ENCODE measurements at regions not wholly inside any gene's neighbourhood (a gene's known extent, or its start where the extent isn't known, plus 50 kb on each side); places are given as distances from the start of the nearest gene placed in this dataset.

DNA sequence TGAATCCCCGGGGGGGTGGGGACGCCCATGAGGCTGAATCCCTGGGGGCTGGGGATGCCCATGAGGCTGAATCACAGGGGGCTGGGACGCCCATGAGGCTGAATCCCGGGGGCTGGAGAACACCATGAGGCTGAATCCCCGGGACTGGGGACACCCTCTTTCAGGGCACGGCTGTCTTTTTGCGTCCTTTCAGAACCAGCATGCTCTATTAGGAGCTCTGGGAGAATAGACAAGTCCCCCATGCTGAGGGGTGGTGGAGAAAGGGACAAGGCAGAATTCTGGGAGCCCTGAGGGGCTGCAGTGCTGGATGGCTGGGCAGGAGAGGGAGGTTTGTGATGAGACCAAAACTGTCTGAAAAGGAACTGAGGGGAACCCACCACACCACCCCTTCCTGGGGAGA, 257.3 kb upstream of the TCERG1L start:
- H3K36me3 Mint-ChIP-seq (ENCODE audit: low read depth) = no peaks in the 10 kb centered on the region
- peaks cover 6% of the 10 kb centered on the region for H3K9me3 Mint-ChIP-seq
- no peak overlapping the region for H3K4me3 Mint-ChIP-seq
- intact Hi-C loops (cut with micrococcal nuclease) = no loop called here
- no peaks in the 10 kb centered on the region for H3K4me1 Mint-ChIP-seq
- H3K27me3 Mint-ChIP-seq = no peaks in the 10 kb centered on the region
- H3K27ac Mint-ChIP-seq = no peak overlapping the region
- DNase-seq = no peak

DNA sequence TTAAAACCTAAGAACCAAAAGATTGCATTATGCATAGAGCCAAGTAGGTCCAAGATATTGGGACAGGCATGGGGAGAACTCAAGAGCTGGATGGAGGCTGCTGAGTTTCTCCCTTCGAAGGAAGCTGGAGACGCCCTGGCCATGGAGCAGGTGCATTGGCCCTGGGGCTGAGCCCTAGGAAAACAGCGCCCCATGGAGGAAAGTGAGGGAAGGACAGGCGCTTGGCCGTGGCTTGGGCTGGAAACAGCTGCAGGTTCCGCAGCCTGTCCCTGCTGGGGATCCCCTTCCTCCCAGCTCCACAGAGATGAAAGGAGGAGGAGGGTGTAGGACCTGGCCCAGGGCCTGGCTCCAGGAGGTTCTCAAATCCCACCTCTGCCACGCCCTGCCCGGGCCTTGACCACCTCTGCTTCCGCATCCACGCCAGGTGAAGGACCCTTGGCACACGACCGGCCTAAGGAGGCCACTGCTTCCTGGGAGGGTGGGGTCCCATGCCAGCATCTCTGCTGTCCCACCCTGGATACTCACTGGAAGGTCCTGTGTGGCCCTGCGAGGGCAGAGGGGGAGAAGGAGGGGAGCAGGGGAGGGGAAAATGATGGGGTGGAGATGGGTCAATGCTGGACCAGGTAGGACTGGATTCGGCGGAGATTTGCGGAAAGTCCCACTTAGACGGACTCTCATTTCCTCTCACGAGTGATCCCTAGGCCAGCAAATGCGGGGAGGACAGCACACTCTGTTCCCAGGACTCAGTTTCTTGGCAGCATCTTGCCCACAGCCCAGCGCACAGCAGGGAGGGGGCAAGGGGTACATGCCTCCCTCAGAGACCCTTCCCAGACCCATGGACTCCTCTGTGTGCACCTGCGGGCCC, 258.6 kb upstream of the TCERG1L start:
- Mint-ChIP-seq H3K4me1 (no peaks in the 10 kb centered on the region), H3K27me3 (no peaks in the 10 kb centered on the region), H3K4me3 (no peak overlapping the region), H3K9me3 (no peaks in the 10 kb centered on the region), H3K27ac (no peak overlapping the region), H3K36me3 (ENCODE audit: low read depth) (no peaks in the 10 kb centered on the region)
- intact Hi-C loops (cut with micrococcal nuclease) = no loop called here
- no peak for DNase-seq

DNA sequence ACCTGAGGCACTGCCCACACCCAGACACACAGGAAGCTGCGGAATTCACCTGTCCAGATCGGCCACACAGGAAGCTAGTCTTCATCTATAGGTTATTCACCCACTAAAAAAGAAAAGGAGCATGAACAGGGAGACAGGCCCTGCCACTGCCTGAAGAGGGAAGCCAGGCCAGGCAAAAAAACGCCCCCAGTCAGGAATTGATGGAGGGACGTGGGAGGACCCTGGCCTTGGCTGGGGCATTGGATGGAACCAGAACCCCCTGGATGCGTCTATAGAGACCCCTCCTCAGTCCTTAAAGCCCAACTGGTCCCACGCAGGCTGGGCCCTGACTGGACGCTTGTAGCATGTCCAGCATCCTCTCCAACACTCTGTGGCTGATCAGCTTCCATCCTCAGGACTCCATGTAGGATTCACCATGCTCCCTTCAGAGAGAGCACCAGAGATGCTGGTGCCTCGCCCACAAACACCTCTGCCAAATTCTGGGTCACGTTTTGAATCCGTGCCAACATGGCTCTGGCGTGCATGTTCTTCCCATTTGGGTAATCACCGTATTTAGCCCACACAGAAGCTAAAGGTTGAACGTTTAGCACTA, 259.3 kb upstream of the TCERG1L start:
- no peaks in the 10 kb centered on the region for H3K4me1 Mint-ChIP-seq
- no peaks in the 10 kb centered on the region for H3K9me3 Mint-ChIP-seq
- H3K27ac Mint-ChIP-seq = no peak overlapping the region
- H3K4me3 Mint-ChIP-seq = no peak overlapping the region
- no peaks in the 10 kb centered on the region for H3K27me3 Mint-ChIP-seq
- DNase-seq = no peak
- no peaks in the 10 kb centered on the region for H3K36me3 Mint-ChIP-seq (ENCODE audit: low read depth)
- intact Hi-C loops (cut with micrococcal nuclease) = no loop called here

DNA sequence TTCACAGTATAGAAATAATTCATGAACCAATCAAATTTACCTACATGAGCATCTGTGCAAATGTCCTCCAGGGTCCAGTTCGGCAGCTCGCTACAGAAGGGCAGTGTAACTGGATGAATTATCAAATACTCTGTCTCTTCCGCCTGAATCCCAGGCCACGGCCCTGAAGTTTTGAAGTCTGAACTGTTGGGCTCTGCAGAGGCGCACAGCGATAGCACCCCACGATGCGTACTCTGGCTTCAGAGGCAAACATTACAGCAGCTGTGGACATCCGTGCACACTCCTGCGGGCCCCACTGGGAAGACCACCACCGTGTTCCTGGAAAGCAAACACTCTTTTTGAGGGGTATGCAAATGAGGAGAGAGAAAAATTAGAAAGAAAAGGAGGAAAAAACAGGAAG, 259.8 kb upstream of the TCERG1L start:
- intact Hi-C loops (cut with micrococcal nuclease) = no loop called here
- H3K27me3 Mint-ChIP-seq = no peaks in the 10 kb centered on the region

DNA sequence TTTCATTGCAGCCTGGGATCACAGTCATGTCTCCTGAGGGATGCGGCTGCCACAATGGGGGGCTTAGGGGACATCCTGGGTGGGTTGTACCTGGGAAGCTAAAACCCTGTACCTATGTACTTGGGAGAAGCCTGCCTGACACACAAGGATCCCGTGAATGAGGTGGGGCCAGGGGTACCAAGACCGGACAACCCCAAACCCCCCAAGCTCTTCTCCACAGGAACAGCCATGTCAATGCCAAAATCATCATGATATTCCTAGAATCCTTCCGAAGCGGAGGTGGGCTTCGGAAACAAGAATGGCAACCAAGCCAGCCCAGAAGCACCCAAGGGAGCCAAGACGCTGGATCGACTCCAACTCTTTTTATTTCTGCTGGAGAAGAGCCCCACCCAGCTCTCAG, 260.3 kb upstream of the TCERG1L start:
- no peak for DNase-seq
- Mint-ChIP-seq H3K4me3 (no peak overlapping the region), H3K27ac (no peak overlapping the region)

More for the DNA sequence above, 259.8 kb upstream of the TCERG1L start:
- no peaks in the 10 kb centered on the region for H3K36me3 Mint-ChIP-seq (ENCODE audit: low read depth)
- no peaks in the 10 kb centered on the region for H3K9me3 Mint-ChIP-seq
- no peak for DNase-seq
- H3K27ac Mint-ChIP-seq = no peak overlapping the region
- no peak overlapping the region for H3K4me3 Mint-ChIP-seq
- no peaks in the 10 kb centered on the region for H3K4me1 Mint-ChIP-seq

DNA sequence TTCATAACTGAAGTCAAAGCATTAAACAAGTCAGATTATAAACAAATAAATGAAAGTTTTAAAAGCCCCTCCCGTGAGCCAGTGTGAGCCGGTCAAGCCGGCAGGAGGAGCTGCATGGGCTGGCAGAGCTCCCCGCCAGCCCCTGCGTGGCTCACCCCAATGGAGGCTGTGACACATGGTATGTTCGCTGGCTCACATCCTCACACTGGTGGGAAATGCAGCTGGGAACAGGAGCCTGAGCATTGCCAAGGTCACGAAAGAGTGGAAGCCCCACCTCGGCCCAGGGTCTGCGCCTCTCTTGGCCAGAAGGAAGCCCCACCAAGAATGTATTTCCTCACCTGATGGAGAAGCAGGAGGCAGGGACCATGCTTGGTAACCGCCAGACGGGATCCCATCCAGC, 261.7 kb upstream of the TCERG1L start:
- DNase-seq = no peak
- H3K4me1 Mint-ChIP-seq = no peaks in the 10 kb centered on the region
- intact Hi-C loops (cut with micrococcal nuclease) = no loop called here
- no peaks in the 10 kb centered on the region for H3K27me3 Mint-ChIP-seq
- no peaks in the 10 kb centered on the region for H3K36me3 Mint-ChIP-seq (ENCODE audit: low read depth)
- H3K9me3 Mint-ChIP-seq = no peaks in the 10 kb centered on the region
- no peak overlapping the region for H3K4me3 Mint-ChIP-seq
- H3K27ac Mint-ChIP-seq = no peak overlapping the region

More for the DNA sequence above, 260.3 kb upstream of the TCERG1L start:
- Mint-ChIP-seq H3K36me3 (ENCODE audit: low read depth) (no peaks in the 10 kb centered on the region), H3K9me3 (no peaks in the 10 kb centered on the region), H3K4me1 (no peaks in the 10 kb centered on the region), H3K27me3 (no peaks in the 10 kb centered on the region)
- intact Hi-C loops (cut with micrococcal nuclease) = no loop called here

DNA sequence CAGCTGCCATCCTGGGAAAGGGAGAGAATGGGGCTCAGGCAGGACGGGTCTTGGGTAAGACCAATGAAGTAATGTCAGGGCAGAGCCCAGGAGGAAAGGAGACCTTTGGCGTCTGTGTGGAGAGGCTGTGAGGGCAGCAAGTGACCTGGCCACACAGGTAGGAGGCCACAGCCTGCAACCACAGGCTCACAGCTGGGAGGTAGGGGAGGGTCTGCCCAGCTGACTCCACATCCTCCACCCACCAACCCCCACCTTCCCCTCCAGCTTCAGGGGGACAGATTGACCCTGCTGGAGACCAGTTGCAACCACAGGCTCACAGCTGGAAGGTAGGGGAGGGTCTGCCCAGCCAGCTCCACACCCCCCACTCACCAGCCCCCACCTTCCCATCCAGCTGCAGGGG, 262.2 kb upstream of the TCERG1L start:
- Mint-ChIP-seq H3K9me3 (no peaks in the 10 kb centered on the region), H3K27me3 (no peaks in the 10 kb centered on the region), H3K27ac (no peak overlapping the region), H3K4me3 (no peak overlapping the region), H3K36me3 (ENCODE audit: low read depth) (no peaks in the 10 kb centered on the region), H3K4me1 (no peaks in the 10 kb centered on the region)
- intact Hi-C loops (cut with micrococcal nuclease) = no loop called here
- no peak for DNase-seq

DNA sequence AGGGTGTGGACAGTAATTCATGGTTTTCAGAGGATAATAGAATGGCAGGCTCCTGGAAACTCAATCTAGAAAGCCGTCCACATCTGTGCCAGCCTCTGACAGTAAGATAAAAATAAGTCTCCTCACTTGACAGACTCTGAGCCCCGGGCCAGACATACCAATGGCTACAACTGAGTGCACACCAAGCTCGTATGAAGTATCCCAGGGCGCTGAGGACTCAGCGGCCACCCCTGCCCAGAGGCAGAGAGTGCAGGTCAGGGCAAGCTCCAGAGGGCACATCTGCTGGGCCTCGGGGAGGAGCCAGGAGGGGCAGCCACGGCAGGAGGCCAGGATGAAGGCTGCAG, 262.8 kb upstream of the TCERG1L start:
- Mint-ChIP-seq H3K4me3 (no peak overlapping the region), H3K9me3 (no peaks in the 10 kb centered on the region), H3K36me3 (ENCODE audit: low read depth) (no peaks in the 10 kb centered on the region), H3K27me3 (no peaks in the 10 kb centered on the region), H3K4me1 (no peaks in the 10 kb centered on the region), H3K27ac (no peak overlapping the region)
- intact Hi-C loops (cut with micrococcal nuclease) = no loop called here
- no peak for DNase-seq

DNA sequence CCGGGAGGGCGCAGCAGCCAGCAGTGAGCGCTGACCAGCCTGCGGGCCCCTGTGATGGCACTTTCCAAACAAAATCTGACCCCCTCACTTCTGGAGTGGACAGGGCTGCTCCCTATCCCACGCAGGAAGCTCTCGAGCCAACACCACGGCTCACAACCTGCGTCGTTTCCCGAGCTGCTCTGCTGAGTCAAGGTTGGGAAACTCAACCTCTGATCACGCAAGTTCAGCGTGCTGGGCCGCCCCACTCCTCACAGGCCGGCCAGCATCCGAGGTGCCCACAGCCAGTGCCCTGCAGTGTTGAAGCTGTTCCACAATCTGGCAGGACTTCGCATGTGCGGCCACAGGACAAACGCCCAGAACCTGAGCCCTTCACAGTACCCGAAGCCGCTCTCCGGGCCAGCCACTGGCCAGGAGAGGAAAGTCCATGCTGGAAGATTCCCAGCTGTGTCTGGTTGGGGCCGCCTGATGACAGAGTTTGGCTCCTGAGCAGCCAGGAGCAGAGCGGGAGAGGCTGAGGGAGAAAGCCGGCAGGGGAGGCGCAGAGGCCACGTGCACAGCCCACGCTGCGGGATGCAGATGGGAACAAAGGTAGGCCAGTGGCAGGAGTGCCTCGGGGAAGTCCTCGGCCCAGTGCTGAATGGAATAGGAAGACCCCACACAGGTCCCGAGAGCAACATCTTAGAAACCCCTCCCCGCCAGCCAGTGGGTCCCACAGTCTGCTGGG, 263.3 kb upstream of the TCERG1L start:
- Mint-ChIP-seq H3K9me3 (no peaks in the 10 kb centered on the region), H3K36me3 (ENCODE audit: low read depth) (no peaks in the 10 kb centered on the region)
- no peak for DNase-seq

DNA sequence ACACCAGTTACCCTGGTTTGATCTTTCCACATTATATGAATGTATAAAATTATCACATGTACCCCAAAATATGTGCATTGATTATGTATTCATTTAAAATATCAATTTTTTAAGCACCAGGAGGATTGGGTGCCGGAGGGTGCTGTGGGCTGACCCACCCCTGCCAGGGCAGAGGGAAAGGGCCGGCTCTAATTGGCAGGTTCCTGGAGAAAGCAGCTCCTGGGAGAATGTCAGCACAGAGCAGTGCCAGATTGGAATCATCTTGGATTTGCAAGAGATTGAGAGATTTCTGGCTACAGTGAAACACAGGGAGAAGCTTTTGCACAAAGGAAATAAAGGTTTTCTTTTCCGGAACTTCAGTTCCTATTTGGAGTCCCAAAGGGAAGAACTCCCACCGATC, 264.4 kb upstream of the TCERG1L start:
- intact Hi-C loops (cut with micrococcal nuclease) = no loop called here
- Mint-ChIP-seq H3K4me1 (no peaks in the 10 kb centered on the region), H3K4me3 (no peak overlapping the region), H3K27me3 (no peaks in the 10 kb centered on the region), H3K9me3 (no peaks in the 10 kb centered on the region), H3K27ac (no peak overlapping the region), H3K36me3 (ENCODE audit: low read depth) (no peaks in the 10 kb centered on the region)
- peak; percentile 19 for DNase-seq

More for the DNA sequence above, 263.3 kb upstream of the TCERG1L start:
- Mint-ChIP-seq H3K27ac (no peak overlapping the region), H3K27me3 (no peaks in the 10 kb centered on the region), H3K4me3 (no peak overlapping the region), H3K4me1 (no peaks in the 10 kb centered on the region)
- intact Hi-C loops (cut with micrococcal nuclease) = no loop called here

DNA sequence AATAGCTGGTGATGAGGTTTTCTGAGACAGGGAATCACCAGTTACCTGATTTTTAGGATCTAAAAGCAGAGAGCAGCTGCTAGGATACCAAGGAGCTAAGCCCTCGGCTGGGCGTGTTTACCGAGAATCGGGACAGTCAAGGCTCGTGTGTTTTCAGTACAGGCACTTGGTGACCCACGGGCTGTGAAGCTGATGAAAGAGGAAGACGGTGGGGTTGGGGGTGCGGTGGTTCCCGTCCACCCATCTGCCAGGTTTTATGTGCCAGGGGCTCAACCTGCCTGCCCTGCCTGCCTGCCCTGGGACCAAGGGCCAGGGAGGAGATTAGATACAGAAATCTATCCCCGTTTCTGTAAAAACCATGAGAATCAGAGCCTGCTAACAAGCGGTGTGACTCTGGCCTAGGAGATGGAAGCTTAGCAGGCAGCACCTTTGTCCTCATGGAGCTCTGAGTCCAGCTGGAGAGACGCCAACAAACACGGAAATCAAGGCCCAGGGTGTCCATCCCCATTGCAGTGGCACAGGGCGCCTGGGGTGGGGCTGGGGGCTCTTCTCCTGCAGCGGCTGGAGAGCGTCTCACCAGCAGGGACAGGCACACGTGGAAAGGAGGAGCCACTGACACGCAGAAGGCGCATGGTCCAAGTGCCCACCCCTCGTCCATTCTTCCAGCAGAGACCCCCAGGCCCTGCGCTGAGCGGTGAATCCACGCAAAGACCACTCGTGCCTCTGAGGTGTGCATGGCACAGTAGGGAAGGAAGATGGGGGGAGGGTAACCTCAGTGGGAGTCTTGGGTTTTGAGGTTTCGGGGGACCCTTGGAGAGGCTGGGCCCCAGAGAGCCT, 265.0 kb upstream of the TCERG1L start:
- Mint-ChIP-seq H3K4me3 (no peak overlapping the region), H3K27me3 (no peaks in the 10 kb centered on the region), H3K27ac (no peak overlapping the region), H3K9me3 (no peaks in the 10 kb centered on the region), H3K36me3 (ENCODE audit: low read depth) (no peaks in the 10 kb centered on the region), H3K4me1 (no peaks in the 10 kb centered on the region)
- DNase-seq = peak; percentile 21
- intact Hi-C loops (cut with micrococcal nuclease) = no loop called here

DNA sequence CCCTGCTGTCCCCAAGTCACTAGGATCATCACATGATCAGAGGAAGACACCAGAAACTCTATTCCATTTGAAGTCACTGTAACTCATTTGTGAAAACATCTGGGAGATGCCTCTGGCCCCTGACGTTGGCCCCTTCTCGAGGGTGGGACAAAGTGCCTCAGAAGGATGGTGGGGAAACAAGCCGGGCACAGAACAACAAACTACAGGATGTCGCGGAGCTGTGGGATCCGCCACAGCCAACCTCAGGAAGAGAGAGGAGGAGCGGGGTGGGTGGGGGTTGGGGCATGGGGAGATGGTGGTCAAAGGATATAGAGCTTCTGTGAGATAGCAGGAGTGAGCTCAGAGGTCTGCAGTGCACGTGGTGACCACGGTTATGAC, 265.6 kb upstream of the TCERG1L start:
- no peaks in the 10 kb centered on the region for H3K36me3 Mint-ChIP-seq (ENCODE audit: low read depth)
- intact Hi-C loops (cut with micrococcal nuclease) = no loop called here
- no peak overlapping the region for H3K4me3 Mint-ChIP-seq
- peak; percentile 20 for DNase-seq
- no peaks in the 10 kb centered on the region for H3K27me3 Mint-ChIP-seq
- no peak overlapping the region for H3K27ac Mint-ChIP-seq
- no peaks in the 10 kb centered on the region for H3K4me1 Mint-ChIP-seq
- H3K9me3 Mint-ChIP-seq = no peaks in the 10 kb centered on the region

DNA sequence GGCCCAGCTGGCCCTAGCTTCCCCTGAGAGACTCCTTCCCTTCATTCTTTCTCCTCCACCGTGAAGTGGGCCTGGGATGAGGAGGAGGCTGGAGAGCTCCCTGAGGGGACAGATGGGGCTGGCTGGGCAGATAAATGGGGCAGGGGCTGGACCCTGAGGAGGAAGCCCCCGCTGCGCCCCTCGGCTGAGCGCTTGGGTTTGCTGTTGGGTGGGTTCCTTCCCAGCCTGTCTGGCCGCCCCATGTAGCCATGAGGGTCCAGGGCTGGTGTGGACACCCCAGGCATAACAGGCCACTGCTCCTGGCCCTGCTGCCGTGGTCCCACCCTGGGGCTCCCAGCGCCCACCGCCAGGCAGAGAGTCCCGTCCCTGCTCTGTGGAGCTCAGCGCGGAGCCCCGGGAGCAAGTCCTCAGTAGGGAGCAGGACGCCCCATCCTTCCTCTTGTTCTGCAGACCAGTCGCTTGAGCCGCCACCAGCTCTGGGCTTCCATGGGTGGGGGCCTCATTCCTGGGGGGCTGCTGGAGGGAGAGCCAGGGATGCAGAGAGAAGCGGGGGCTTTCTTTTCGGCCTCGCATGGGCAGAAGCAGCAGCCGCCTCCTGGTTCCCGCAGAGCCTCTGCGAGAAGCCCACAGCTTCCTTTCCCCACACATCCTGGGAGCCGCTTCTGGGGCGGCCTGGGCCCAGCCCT, 266.4 kb upstream of the TCERG1L start:
- Mint-ChIP-seq H3K36me3 (ENCODE audit: low read depth) (no peaks in the 10 kb centered on the region), H3K4me1 (no peaks in the 10 kb centered on the region), H3K27ac (no peak overlapping the region), H3K9me3 (no peaks in the 10 kb centered on the region), H3K27me3 (no peaks in the 10 kb centered on the region), H3K4me3 (no peak overlapping the region)
- intact Hi-C loops (cut with micrococcal nuclease) = no loop called here
- DNase-seq = peak; percentile 33
